HepG2 (cell line): ENCODE measurements at regions not wholly inside any gene's neighbourhood (a gene's known extent, or its start where the extent isn't known, plus 50 kb on each side); places are given as distances from the start of the nearest gene placed in this dataset.

Experiments
- ATAC-seq: fragments of 200-7000 bp; cut with Tn5 transposase; 3 replicates; pipeline ENCODE4 v1.9.1; 2020; ENCODE audit warnings: mild to moderate bottlenecking, moderate library complexity
- BruUV-seq: library from RNA; stranded (reverse); fragments of 400-500 nt; replicated peaks from 2 replicates; lab custom pipeline; 2021; lab: Mats Ljungman, UMichigan
- CTCF ChIA-PET: fragments of 300-600 bp; formaldehyde crosslinking; extraction: SDS; loops from one replicate; lab custom pipeline; 2021; ENCODE audit warnings: low total read pairs, inconsistent platforms, low intra/inter-chr PET ratio; lab: Yijun Ruan, JAX
- POLR2A ChIA-PET: fragments of 350-600 bp; sonication (Branson Sonifier 250); formaldehyde crosslinking; loops from one replicate; lab custom pipeline; 2020; ENCODE audit warnings: antibody characterized with exemption, inconsistent platforms; lab: Yijun Ruan, JAX
- DNase-seq: peaks from one replicate; pipeline ENCODE4 v3.0.0-alpha.2; 2015; ENCODE audit warnings: low spot score
- FAIRE-seq: peaks from 3 replicates; lab custom pipeline; 2011; peaks lifted over from hg19 to GRCh38; lab: Jason Lieb, UNC
- H2AFZ ChIP-seq: one replicate; pipeline ENCODE4 v1.6.1; 2011; ENCODE audit warnings: low read length, inconsistent platforms
- H3K27ac ChIP-seq: fragments of 300-600 bp; 3 replicates; pipeline ENCODE4 v1.8.0; 2011; ENCODE audit warnings: mixed run types, mild to moderate bottlenecking, mixed read lengths, low read length, inconsistent platforms; ENCODE audit not compliant: insufficient read depth; ENCODE audit errors: extremely low read length
- H3K27me3 ChIP-seq, 2 experiments: fragments of 200-600 bp in 1 of 2; 2 replicates in 1 of 2; 3 replicates in 1 of 2; pipeline versions ENCODE4 v1.6.0 to v1.8.0; 2011; ENCODE audit warnings: low read length in 2 of 2, mild to moderate bottlenecking in 2 of 2, moderate library complexity in 2 of 2, inconsistent platforms in 1 of 2; ENCODE audit not compliant: insufficient read depth in 2 of 2, control insufficient read depth in 1 of 2
- H3K36me3 ChIP-seq, 2 experiments: fragments of 200-600 bp in 1 of 2; replicated peaks in 1 of 2; 2 replicates in 1 of 2; 3 replicates in 1 of 2; pipeline versions ENCODE4 v1.5.1 to v1.8.0; 2011; ENCODE audit warnings: low read length in 2 of 2, inconsistent platforms in 1 of 2; ENCODE audit not compliant: insufficient read depth in 2 of 2, control insufficient read depth in 1 of 2
- H3K4me1 ChIP-seq: 2 replicates; pipeline ENCODE4 v1.5.1; 2012; ENCODE audit warnings: low read length, inconsistent platforms; ENCODE audit not compliant: insufficient read depth
- H3K4me2 ChIP-seq: 2 replicates; pipeline ENCODE4 v1.6.0; 2011; ENCODE audit warnings: low read depth, low read length, inconsistent platforms
- H3K4me3 ChIP-seq, 3 experiments: fragments of 200-600 bp in 1 of 3; sonication (generic), shearing (Covaris generic) in 1 of 3; replicated peaks in 1 of 3; 2 replicates each; pipeline ENCODE4 v1.5.1; 2011 to 2016; ENCODE audit warnings: low read length in 3 of 3, inconsistent platforms in 2 of 3, low read depth in 2 of 3, mild to moderate bottlenecking in 2 of 3, control low read depth in 1 of 3, mixed read lengths in 1 of 3; ENCODE audit not compliant: insufficient read depth in 1 of 3
- H3K79me2 ChIP-seq: one replicate; pipeline ENCODE4 v1.6.1; 2011; ENCODE audit warnings: low read length, inconsistent platforms; ENCODE audit not compliant: insufficient read depth
- H3K9ac ChIP-seq: 2 replicates; pipeline ENCODE4 v1.6.0; 2011; ENCODE audit warnings: mild to moderate bottlenecking, low read depth, low read length, inconsistent platforms; ENCODE audit not compliant: insufficient read depth
- H3K9me3 ChIP-seq: 2 replicates; pipeline ENCODE4 v1.5.1; 2012; ENCODE audit warnings: mild to moderate bottlenecking, low read length
- H4K20me1 ChIP-seq: 2 replicates; pipeline ENCODE4 v1.6.0; 2011; ENCODE audit warnings: inconsistent platforms, mild to moderate bottlenecking, low read length, moderate library complexity; ENCODE audit not compliant: insufficient read depth
- CC2D1A ChIP-seq: sonication (generic); formaldehyde crosslinking; IDR thresholded peaks from 2 replicates; pipeline ENCODE4 v1.8.1; 2023; ENCODE audit warnings: mild to moderate bottlenecking, missing genetic modification reagents
- ESRRA ChIP-seq: sonication (generic); formaldehyde crosslinking; IDR thresholded peaks from 2 replicates; pipeline ENCODE4 v1.5.1; 2020; ENCODE audit warnings: mild to moderate bottlenecking, low read depth, missing genetic modification reagents
- IRF9 ChIP-seq: sonication (generic); formaldehyde crosslinking; IDR thresholded peaks from 2 replicates; pipeline ENCODE4 v1.8.0; 2022; ENCODE audit warnings: missing genetic modification reagents, mild to moderate bottlenecking, borderline replicate concordance
- MZF1 ChIP-seq: sonication (generic); formaldehyde crosslinking; IDR thresholded peaks from 2 replicates; pipeline ENCODE4 v1.8.1; 2023; ENCODE audit warnings: mild to moderate bottlenecking, missing genetic modification reagents, borderline replicate concordance
- PLSCR1 ChIP-seq: sonication (generic); formaldehyde crosslinking; IDR thresholded peaks from 2 replicates; pipeline ENCODE4 v1.5.0; 2020; ENCODE audit warnings: missing genetic modification reagents, mild to moderate bottlenecking, borderline replicate concordance
- SMARCC2 ChIP-seq: fragments of 450-650 bp; IDR thresholded peaks from 2 replicates; pipeline ENCODE4 v1.6.1; 2017; ENCODE audit warnings: antibody characterized with exemption, mild to moderate bottlenecking
- XRCC5 ChIP-seq: fragments of 200-400 bp; formaldehyde crosslinking; optimal IDR thresholded peaks from 2 replicates; pipeline ENCODE3; 2017; ENCODE audit warnings: mild to moderate bottlenecking, low read length
- ZFAT ChIP-seq: sonication (generic); formaldehyde crosslinking; conservative IDR thresholded peaks from 2 replicates; pipeline ENCODE4 v1.8.1; 2023; ENCODE audit warnings: missing genetic modification reagents, inconsistent platforms
- ZFP36 ChIP-seq: fragments of 150-350 bp; IDR thresholded peaks from 2 replicates; pipeline ENCODE4 v1.6.1; 2018; ENCODE audit warnings: borderline replicate concordance, low read length, low read depth; ENCODE audit not compliant: partially characterized antibody
- ZNF224 ChIP-seq: sonication (generic); formaldehyde crosslinking; IDR thresholded peaks from 2 replicates; pipeline ENCODE4 v1.5.0; 2020; ENCODE audit warnings: mild to moderate bottlenecking, missing genetic modification reagents
- ZNF263 ChIP-seq: sonication (generic); formaldehyde crosslinking; IDR thresholded peaks from 2 replicates; pipeline ENCODE4 v1.4.0; 2020; ENCODE audit warnings: missing genetic modification reagents
- ZNF274 ChIP-seq: sonication (generic); formaldehyde crosslinking; IDR thresholded peaks from 2 replicates; pipeline ENCODE4 v1.5.1; 2020; ENCODE audit warnings: mild to moderate bottlenecking, missing genetic modification reagents
- ZNF841 ChIP-seq: sonication (generic); formaldehyde crosslinking; IDR thresholded peaks from 2 replicates; pipeline ENCODE4 v1.8.1; 2023; ENCODE audit warnings: missing genetic modification reagents, borderline replicate concordance
- ZNF883 ChIP-seq: sonication (generic); formaldehyde crosslinking; IDR thresholded peaks from 2 replicates; pipeline ENCODE4 v1.5.1; 2020; ENCODE audit warnings: mild to moderate bottlenecking, missing genetic modification reagents; ENCODE audit errors: not compliant biosample characterization
- WGBS: methylation state at CpG from one replicate; pipeline ENCODE4 v1.1.6; 2017; ENCODE audit warnings: low lambda C conversion rate; 5-methylcytosine and 5-hydroxymethylcytosine counted together
- in situ Hi-C: cut with HindIII; loops from 2 replicates; pipeline ENCODE4 v1.10.0; 2017; ENCODE audit warnings: low pct_unique_long_range_greater_than_20kb; ENCODE audit not compliant: extremely low pct_ligation_motif_present
- intact Hi-C: fragments of 100-400 bp; cut with micrococcal nuclease; formaldehyde crosslinking; loops from one replicate; pipeline ENCODE4 v1.10.0; 2022; ENCODE audit not compliant: unreplicated experiment
- TF ChIP-seq, protein P1 (sequence below): sonication (generic); formaldehyde crosslinking; IDR thresholded peaks from 2 replicates; pipeline ENCODE4 v1.4.0; 2020; ENCODE audit warnings: missing genetic modification reagents, borderline replicate concordance
- TF ChIP-seq, protein P2 (sequence below): sonication (generic); formaldehyde crosslinking; IDR thresholded peaks from 2 replicates; pipeline ENCODE4 v1.8.0; 2022; ENCODE audit warnings: mild to moderate bottlenecking, missing genetic modification reagents, moderate library complexity

GRCh38 chr6:158907931-158908330 lies 88.8 kb upstream of the EZR start:
- no peaks in the 10 kb centered on the region for H4K20me1 ChIP-seq
- ChIA-PET POLR2A (no interaction called here), CTCF (no interaction called here)
- no peaks in the 10 kb centered on the region for H3K4me1 ChIP-seq
- no peaks in the 10 kb centered on the region for H3K36me3 ChIP-seq
- intact Hi-C loops = no loop called here
- 22% methylated on average over 10 of the region's 10 CpGs for WGBS
- TF ChIP-seq ZFP36 = no peak
- in situ Hi-C loops = no loop called here
- no peak overlapping the region for H3K4me2 ChIP-seq
- H3K9me3 ChIP-seq = peaks cover 22% of the 10 kb centered on the region
- no peak overlapping the region for H3K27ac ChIP-seq
- ATAC-seq (no peak), FAIRE-seq (no peak), DNase-seq (no peak)
- no peak overlapping the region for H2AFZ ChIP-seq
- H3K4me3 ChIP-seq = no peak overlapping the region
- no TSS peak for BruUV-seq
- no peaks in the 10 kb centered on the region for H3K79me2 ChIP-seq
- H3K9ac ChIP-seq = no peak overlapping the region
- no peaks in the 10 kb centered on the region; a peak in 2 of 5 replicates for H3K27me3 ChIP-seq

GRCh38 chr6:158906926-158907325 lies 87.8 kb upstream of the EZR start:
- 25% methylated on average over 4 of the region's 4 CpGs for WGBS
- intact Hi-C loops = no loop called here
- in situ Hi-C loops = no loop called here
- no peak overlapping the region for H3K9ac ChIP-seq
- no peaks in the 10 kb centered on the region for H3K79me2 ChIP-seq
- ChIA-PET POLR2A (no interaction called here), CTCF (no interaction called here)
- H3K9me3 ChIP-seq = peaks cover 22% of the 10 kb centered on the region
- BruUV-seq = no TSS peak
- H2AFZ ChIP-seq = no peak overlapping the region
- no peaks in the 10 kb centered on the region; a peak in 2 of 5 replicates for H3K27me3 ChIP-seq
- H3K4me3 ChIP-seq = no peak overlapping the region
- no peaks in the 10 kb centered on the region for H3K36me3 ChIP-seq
- DNase-seq (no peak), ATAC-seq (no peak), FAIRE-seq (no peak)
- no peaks in the 10 kb centered on the region for H3K4me1 ChIP-seq
- no peak overlapping the region for H3K4me2 ChIP-seq
- H4K20me1 ChIP-seq = no peaks in the 10 kb centered on the region
- no peak overlapping the region for H3K27ac ChIP-seq
- no peak for TF ChIP-seq ZNF224 (CRISPR knock-in tag)
- TF ChIP-seq ESRRA (CRISPR knock-in tag) = no peak
- TF ChIP-seq ZNF274 (CRISPR knock-in tag) = no peak
- TF ChIP-seq MZF1 = no peak
- TF ChIP-seq, protein P1, sequence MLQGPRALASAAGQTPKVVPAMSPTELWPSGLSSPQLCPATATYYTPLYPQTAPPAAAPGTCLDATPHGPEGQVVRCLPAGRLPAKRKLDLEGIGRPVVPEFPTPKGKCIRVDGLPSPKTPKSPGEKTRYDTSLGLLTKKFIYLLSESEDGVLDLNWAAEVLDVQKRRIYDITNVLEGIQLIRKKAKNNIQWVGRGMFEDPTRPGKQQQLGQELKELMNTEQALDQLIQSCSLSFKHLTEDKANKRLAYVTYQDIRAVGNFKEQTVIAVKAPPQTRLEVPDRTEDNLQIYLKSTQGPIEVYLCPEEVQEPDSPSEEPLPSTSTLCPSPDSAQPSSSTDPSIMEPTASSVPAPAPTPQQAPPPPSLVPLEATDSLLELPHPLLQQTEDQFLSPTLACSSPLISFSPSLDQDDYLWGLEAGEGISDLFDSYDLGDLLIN (CRISPR knock-in tag) = no peak
- no peak for TF ChIP-seq IRF9 (CRISPR knock-in tag)
- TF ChIP-seq CC2D1A (CRISPR knock-in tag) = no peak
- TF ChIP-seq XRCC5 = no peak
- TF ChIP-seq ZNF883 = no peak
- TF ChIP-seq ZFAT = no peak
- no peak for TF ChIP-seq ZNF263 (CRISPR knock-in tag)
- TF ChIP-seq SMARCC2 = no peak
- TF ChIP-seq ZNF841 (CRISPR knock-in tag) = no peak
- TF ChIP-seq, protein P2, sequence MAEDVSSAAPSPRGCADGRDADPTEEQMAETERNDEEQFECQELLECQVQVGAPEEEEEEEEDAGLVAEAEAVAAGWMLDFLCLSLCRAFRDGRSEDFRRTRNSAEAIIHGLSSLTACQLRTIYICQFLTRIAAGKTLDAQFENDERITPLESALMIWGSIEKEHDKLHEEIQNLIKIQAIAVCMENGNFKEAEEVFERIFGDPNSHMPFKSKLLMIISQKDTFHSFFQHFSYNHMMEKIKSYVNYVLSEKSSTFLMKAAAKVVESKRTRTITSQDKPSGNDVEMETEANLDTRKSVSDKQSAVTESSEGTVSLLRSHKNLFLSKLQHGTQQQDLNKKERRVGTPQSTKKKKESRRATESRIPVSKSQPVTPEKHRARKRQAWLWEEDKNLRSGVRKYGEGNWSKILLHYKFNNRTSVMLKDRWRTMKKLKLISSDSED (CRISPR knock-in tag) = no peak
- TF ChIP-seq PLSCR1 (CRISPR knock-in tag) = no peak
